Kasumi-1 (cell line): ENCODE measurements at regions not wholly inside any gene's neighbourhood (a gene's known extent, or its start where the extent isn't known, plus 50 kb on each side); places are given as distances from the start of the nearest gene placed in this dataset.
"Not testable (repeated sequence)": the region's sequence is repeated elsewhere in the genome, so short reads cannot be mapped to it uniquely, and the experiment has no call there.

ENCODE experiments used
- DNase-seq, 2 experiments: peaks; one replicate each; lab custom pipeline; 2025; lab: John Stamatoyannopoulos, UW

- no peak for DNase-seq
Measured at GRCh38 chr12:42030588-42030987, 114.1 kb downstream of the GXYLT1 start.

- no peak for DNase-seq
Measured at GRCh38 chr12:42027546-42027945, 117.1 kb downstream of the GXYLT1 start.

- DNase-seq, result no peak
Measured at GRCh38 chr12:42024495-42024830, 120.2 kb downstream of the GXYLT1 start.

GRCh38 chr12:42023733-42024494 is 120.8 kb downstream of the GXYLT1 start:
- peak; percentile 74 to 82 for DNase-seq

- not testable (repeated sequence) for DNase-seq
Measured at GRCh38 chr12:42021937-42022336, 122.7 kb downstream of the GXYLT1 start.

GRCh38 chr12:42021469-42021868 is 123.2 kb downstream of the GXYLT1 start:
- peak; percentile 77 to 80 for DNase-seq

GRCh38 chr12:42020226-42020625 is 124.4 kb downstream of the GXYLT1 start:
- no peak for DNase-seq

GRCh38 chr12:42019746-42020145 is 124.9 kb downstream of the GXYLT1 start:
- no peak for DNase-seq

GRCh38 chr12:42017051-42017450 is 127.6 kb downstream of the GXYLT1 start:
- peak; percentile 49 to 54 for DNase-seq

- DNase-seq, result no peak
Measured at GRCh38 chr12:42015051-42015461, 129.6 kb downstream of the GXYLT1 start.

- not testable (repeated sequence) for DNase-seq
Measured at GRCh38 chr12:42012501-42012900, 132.2 kb downstream of the GXYLT1 start.

GRCh38 chr12:42010715-42011114 is 134.0 kb downstream of the GXYLT1 start:
- no peak for DNase-seq

- no peak for DNase-seq
Measured at GRCh38 chr12:42010257-42010656, 134.4 kb downstream of the GXYLT1 start.

- DNase-seq, result no peak
Measured at GRCh38 chr12:42008996-42009395, 135.7 kb downstream of the GXYLT1 start.

GRCh38 chr12:42003031-42003430 is 141.6 kb downstream of the GXYLT1 start:
- DNase-seq, result no peak

GRCh38 chr12:42002563-42002962 is 142.1 kb downstream of the GXYLT1 start:
- DNase-seq, result no peak

GRCh38 chr12:41998436-41998835 is 146.2 kb downstream of the GXYLT1 start:
- no peak for DNase-seq

GRCh38 chr12:41993283-41993682 is 151.4 kb downstream of the GXYLT1 start:
- no peak for DNase-seq

- no peak for DNase-seq
Measured at GRCh38 chr12:41992692-41993215, 151.9 kb downstream of the GXYLT1 start.

- DNase-seq, result no peak
Measured at GRCh38 chr12:41992022-41992421, 152.7 kb downstream of the GXYLT1 start.

GRCh38 chr12:41988715-41989114 is 156.0 kb downstream of the GXYLT1 start:
- no peak for DNase-seq

GRCh38 chr12:41986513-41986912 is 158.2 kb downstream of the GXYLT1 start:
- not testable (repeated sequence) for DNase-seq

GRCh38 chr12:41983856-41984255 is 160.8 kb downstream of the GXYLT1 start:
- DNase-seq, result no peak

GRCh38 chr12:41983394-41983793 is 161.3 kb downstream of the GXYLT1 start:
- DNase-seq, result no peak
